ENCODE measurements at regions not wholly inside any gene's neighbourhood (a gene's known extent, or its start where the extent isn't known, plus 50 kb on each side); places are given as distances from the start of the nearest gene placed in this dataset.

GRCh38 chr5:107320376-107320775 is 350.4 kb downstream of the EFNA5 start:
- no peak for DNase-seq (ENCODE audit: low read depth)
- H3K4me3 ChIP-seq (ENCODE audit: low read depth, low read length): no peak overlapping the region
- TF ChIP-seq CTCF (IDR thresholded peaks at IDR 0.05; ENCODE audit: low read depth, low read length, missing control alignments): no peak
- in situ Hi-C loops (cut with HindIII; ENCODE audit: low sequenced_read_pairs): no loop called here

- no peak for DNase-seq (ENCODE audit: low read depth)
- no peak for TF ChIP-seq CTCF (IDR thresholded peaks at IDR 0.05; ENCODE audit: low read depth, low read length, missing control alignments)
- no peak overlapping the region for H3K4me3 ChIP-seq (ENCODE audit: low read depth, low read length)
- in situ Hi-C loops (cut with HindIII; ENCODE audit: low sequenced_read_pairs): no loop called here
These were observed 350.8 kb downstream of the EFNA5 start for GRCh38 chr5:107319901-107320300.

- no peak for TF ChIP-seq CTCF (IDR thresholded peaks at IDR 0.05; ENCODE audit: low read depth, low read length, missing control alignments)
- DNase-seq (ENCODE audit: low read depth): no peak
- in situ Hi-C loops (cut with HindIII; ENCODE audit: low sequenced_read_pairs): no loop called here
- H3K4me3 ChIP-seq (ENCODE audit: low read depth, low read length): no peak overlapping the region
These were observed 356.4 kb downstream of the EFNA5 start for GRCh38 chr5:107314330-107314729.

- DNase-seq (ENCODE audit: low read depth): no peak
- in situ Hi-C loops (cut with HindIII; ENCODE audit: low sequenced_read_pairs): no loop called here
- no peak for TF ChIP-seq CTCF (IDR thresholded peaks at IDR 0.05; ENCODE audit: low read depth, low read length, missing control alignments)
- no peak overlapping the region for H3K4me3 ChIP-seq (ENCODE audit: low read depth, low read length)
These were observed 356.8 kb downstream of the EFNA5 start for GRCh38 chr5:107313921-107314320.

- in situ Hi-C loops (cut with HindIII; ENCODE audit: low sequenced_read_pairs): no loop called here
- DNase-seq (ENCODE audit: low read depth): no peak
- TF ChIP-seq CTCF (IDR thresholded peaks at IDR 0.05; ENCODE audit: low read depth, low read length, missing control alignments): no peak
- no peak overlapping the region for H3K4me3 ChIP-seq (ENCODE audit: low read depth, low read length)
These were observed 357.6 kb downstream of the EFNA5 start for GRCh38 chr5:107313098-107313497.

GRCh38 chr5:107310181-107310580 is 360.6 kb downstream of the EFNA5 start:
- no peak overlapping the region for H3K4me3 ChIP-seq (ENCODE audit: low read depth, low read length)
- TF ChIP-seq CTCF (IDR thresholded peaks at IDR 0.05; ENCODE audit: low read depth, low read length, missing control alignments): no peak
- no peak for DNase-seq (ENCODE audit: low read depth)
- in situ Hi-C loops (cut with HindIII; ENCODE audit: low sequenced_read_pairs): no loop called here

GRCh38 chr5:107306594-107306993 is 364.1 kb downstream of the EFNA5 start:
- no peak overlapping the region for H3K4me3 ChIP-seq (ENCODE audit: low read depth, low read length)
- DNase-seq (ENCODE audit: low read depth): no peak
- in situ Hi-C loops (cut with HindIII; ENCODE audit: low sequenced_read_pairs): no loop called here
- TF ChIP-seq CTCF (IDR thresholded peaks at IDR 0.05; ENCODE audit: low read depth, low read length, missing control alignments): no peak
